Prostate gland (tissue), 2 donors: ENCODE measurements at regions not wholly inside any gene's neighbourhood (a gene's known extent, or its start where the extent isn't known, plus 50 kb on each side); places are given as distances from the start of the nearest gene placed in this dataset.

Experiments used
- CTCF ChIP-seq, 4 experiments: fragments of 200-600 bp in 2 of 4; fragments of 450-650 bp in 2 of 4; sonication (generic) in 2 of 4; IDR thresholded peaks; 1 replicate in 3 of 4; 2 replicates in 1 of 4; pipeline ENCODE4 v1.5.1; 2016 to 2019; ENCODE audit warnings: antibody characterized with exemption in 4 of 4, mild to moderate bottlenecking in 2 of 4, moderate library complexity in 2 of 4
- POLR2A ChIP-seq: fragments of 450-650 bp; IDR thresholded peaks from one replicate; pipeline ENCODE4 v1.6.1; 2016; ENCODE audit warnings: antibody characterized with exemption, mild to moderate bottlenecking
- POLR2AphosphoS5 ChIP-seq: sonication (generic); formaldehyde crosslinking; IDR thresholded peaks from one replicate; pipeline ENCODE4 v1.6.1; 2017; ENCODE audit warnings: antibody characterized with exemption

DNA sequence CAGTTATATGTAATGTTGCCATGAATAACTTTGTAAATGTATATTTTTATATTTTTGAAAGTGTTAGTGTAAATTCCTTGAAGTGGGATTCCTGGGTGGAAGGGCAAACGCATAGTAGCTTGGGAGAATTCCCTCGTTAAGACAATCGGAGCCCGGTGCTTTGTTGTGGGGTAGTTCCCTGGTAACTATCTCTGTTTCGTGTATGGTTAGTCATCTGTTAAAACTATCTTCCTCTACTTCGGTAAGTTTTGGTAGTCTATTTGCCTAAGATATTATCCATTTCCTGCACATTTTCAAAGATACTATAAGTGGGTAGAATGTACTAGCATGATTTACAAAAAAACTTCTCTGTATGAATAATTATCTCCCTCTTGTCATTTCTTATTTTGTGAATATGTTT is 113.8 kb upstream of the NRXN1 start:
- TF ChIP-seq POLR2AphosphoS5 (no peak), POLR2A (no peak), CTCF (IDR thresholded peaks at IDR 0.05) (no peak)
